HG02981 (cell line): ENCODE measurements at regions not wholly inside any gene's neighbourhood (a gene's known extent, or its start where the extent isn't known, plus 50 kb on each side); places are given as distances from the start of the nearest gene placed in this dataset.
"Not testable (repeated sequence)": the region's sequence is repeated elsewhere in the genome, so short reads cannot be mapped to it uniquely, and the experiment has no call there.

ENCODE experiments used
- ATAC-seq: cut with Tn5 transposase; IDR thresholded peaks from one replicate; pipeline ENCODE4 v1.9.1; 2021; ENCODE audit warnings: mild to moderate bottlenecking, moderate library complexity; ENCODE audit not compliant: unreplicated experiment

DNA sequence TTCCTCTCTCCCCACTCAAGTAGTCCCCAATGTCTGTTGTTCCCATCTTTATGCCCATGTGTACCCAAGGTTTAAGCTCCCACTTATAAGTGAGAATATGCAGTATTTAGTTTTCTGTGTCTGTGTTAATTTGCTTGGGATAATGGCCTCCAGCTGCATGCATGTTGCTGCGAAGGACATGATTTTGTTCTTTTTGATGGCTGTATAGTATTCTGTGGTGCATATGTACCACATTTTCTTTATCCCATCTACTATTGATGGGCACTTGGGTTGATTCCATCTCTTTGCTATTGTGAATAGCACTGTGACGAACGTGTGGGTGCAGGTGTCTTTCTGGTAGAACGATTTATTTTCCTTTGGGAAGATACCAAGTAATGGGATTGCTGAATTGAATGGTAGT, 170.2 kb upstream of the AUTS2 start:
- no peak for ATAC-seq

GRCh38 chr7:69429911-69430383, 168.3 kb upstream of the AUTS2 start:
- no peak for ATAC-seq

DNA sequence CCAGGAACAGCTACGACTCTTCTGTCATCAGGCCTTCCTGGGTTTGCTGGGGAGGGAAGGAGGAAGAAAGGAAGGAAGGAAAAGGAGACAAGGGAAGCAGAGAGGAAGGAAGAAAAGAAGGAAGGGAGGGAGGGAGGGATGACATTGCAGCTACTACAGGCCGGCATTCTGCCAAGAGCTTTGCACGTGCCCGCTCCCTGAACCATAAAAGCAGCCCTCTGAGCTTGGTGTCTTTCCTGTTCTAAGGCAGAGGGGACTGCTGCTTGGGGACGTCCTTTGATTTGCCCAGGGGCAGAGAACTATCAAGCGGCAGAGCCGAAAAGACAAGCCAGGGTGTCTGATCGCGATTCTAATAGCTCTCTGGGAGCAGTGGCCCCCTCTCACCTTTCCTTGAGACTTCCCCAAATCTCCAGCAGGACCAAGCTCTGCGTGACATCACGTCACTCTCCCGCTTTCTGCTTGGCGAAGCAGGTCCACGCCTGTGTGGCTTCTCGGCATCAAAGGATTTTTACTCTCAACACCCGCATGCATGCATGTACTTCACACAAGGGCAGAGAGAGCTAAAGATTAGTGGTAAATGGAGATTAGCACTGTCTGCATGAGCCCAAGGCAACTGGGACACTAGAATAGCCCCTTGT, 167.8 kb upstream of the AUTS2 start:
- ATAC-seq: no peak

- no peak for ATAC-seq
These were observed 166.6 kb upstream of the AUTS2 start for GRCh38 chr7:69431626-69432025.

GRCh38 chr7:69432276-69432675, 166.0 kb upstream of the AUTS2 start:
- not testable (repeated sequence) for ATAC-seq

GRCh38 chr7:69433081-69433480, 165.2 kb upstream of the AUTS2 start:
- ATAC-seq: no peak

DNA sequence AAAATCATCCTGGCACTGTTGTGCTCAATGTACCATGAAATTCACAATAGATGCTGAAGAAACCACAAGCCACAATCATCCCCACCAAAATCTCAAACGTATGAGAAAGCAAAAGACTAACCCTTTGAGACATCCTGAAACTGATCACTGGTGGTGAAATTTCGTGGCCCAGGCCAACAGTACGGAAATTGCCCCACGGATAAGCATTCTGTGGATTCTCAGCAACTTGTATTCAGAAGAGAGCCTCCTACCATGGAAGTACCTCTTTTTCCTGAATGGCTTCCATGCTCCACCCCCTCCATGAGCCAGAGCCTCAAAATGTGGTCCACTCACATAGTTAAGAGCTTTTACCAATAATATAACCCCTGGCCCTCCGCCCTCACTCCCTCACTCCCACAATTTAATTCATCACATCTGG, 163.9 kb upstream of the AUTS2 start:
- no peak for ATAC-seq

- no peak for ATAC-seq
These were observed 162.6 kb upstream of the AUTS2 start for GRCh38 chr7:69435711-69436110.

GRCh38 chr7:69436946-69437345, 161.3 kb upstream of the AUTS2 start:
- ATAC-seq: no peak

DNA sequence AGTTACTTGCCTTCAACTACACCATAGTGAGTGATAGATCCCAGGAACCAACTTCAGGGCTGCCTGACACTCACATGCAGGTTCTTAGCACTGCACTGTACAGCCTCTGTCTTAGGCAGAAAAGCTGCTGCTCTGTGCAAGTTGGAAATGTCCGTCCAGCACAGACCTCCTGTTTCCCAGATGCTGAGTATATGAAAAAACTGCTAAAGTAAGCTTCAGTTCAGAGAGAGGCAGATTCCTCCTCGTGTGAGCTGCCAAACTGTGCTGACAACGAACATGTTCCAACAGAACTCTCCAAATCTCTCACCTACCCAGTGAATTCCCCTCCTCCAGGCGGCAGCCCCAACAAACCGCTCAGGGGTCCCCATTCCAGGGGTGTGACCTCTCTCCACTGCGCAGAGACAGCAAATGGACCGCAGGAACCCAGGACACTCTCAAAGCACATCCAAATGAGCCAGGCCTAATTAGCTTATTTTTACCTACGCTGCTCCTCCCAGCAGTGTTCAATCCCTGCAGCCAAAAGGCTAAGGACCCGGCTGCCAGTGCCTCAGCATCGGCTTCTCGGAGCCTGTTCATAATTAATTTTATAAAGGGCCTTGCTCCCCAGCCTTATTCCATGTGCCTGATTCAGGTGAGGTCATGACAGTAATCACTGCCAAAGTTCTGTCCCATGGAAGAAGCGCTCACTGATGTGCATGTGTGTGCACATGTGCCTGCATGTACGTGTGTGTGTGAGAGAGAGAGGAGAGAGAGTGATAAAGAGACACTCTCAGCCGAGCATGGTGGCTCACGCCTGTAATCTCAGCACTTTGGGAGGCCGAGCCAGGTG, 159.5 kb upstream of the AUTS2 start:
- ATAC-seq: no peak

GRCh38 chr7:69439636-69440325, 158.5 kb upstream of the AUTS2 start:
- ATAC-seq: no peak

- ATAC-seq: no peak
These were observed 157.3 kb upstream of the AUTS2 start for GRCh38 chr7:69440976-69441375.

- no peak for ATAC-seq
These were observed 155.1 kb upstream of the AUTS2 start for GRCh38 chr7:69443136-69443535.

DNA sequence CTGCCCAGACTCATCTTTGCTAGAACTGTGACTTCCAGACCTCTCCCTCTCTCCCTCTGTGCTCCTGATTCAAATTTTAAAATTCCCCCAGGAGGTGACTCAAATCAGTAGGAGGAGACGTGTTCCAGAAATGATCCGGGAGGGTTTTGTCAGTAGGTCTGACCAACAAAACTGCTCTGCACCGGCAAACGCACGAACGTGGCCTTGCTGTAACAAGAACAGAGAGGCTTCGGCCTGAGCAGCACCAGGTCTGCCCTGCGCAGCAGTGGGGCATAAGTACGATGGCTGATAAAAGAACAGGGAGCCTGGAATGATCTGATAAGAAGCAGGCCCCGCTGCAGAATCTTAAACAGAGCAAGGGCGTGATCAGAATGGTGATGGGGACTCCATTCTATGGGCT, 152.7 kb upstream of the AUTS2 start:
- no peak for ATAC-seq

DNA sequence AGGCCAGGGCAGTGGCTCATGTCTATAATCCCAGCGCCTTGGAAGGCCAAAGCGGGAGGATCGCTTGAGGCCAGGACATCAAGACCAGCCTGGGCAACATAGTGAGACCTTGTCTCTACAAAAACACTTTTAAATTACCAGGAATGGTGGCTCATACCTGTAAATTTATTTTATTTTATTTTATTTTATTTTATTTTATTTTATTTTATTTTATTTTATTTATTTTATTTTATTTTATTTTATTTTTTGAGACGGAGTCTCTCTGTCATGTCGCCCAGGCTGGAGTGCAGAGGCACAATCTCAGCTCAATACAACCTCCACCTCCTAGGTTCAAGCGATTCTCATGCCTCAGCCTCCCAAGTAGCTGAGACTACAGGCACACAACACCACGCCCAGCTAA, 152.1 kb upstream of the AUTS2 start:
- not testable (repeated sequence) for ATAC-seq

DNA sequence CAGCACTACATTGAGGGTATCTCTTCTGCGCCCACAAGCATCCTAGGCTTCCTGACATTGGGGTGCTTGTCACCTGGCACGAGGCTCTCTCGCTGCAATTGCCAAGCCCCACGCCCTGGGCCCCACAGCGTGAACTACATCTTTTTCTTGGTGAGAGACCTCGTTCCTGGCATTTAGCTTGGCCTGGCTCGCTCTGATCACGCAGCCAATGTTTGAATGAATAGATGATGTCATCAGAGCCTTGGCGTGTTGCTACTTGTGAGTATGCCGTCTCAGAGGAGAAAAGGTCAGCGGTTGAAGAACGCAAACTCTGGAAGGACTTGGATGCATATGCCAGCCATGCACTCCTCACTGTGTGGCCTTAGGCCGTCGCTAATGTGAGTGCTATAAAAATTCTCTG, 150.2 kb upstream of the AUTS2 start:
- ATAC-seq: no peak

- ATAC-seq: no peak
These were observed 147.8 kb upstream of the AUTS2 start for GRCh38 chr7:69450456-69450855.

DNA sequence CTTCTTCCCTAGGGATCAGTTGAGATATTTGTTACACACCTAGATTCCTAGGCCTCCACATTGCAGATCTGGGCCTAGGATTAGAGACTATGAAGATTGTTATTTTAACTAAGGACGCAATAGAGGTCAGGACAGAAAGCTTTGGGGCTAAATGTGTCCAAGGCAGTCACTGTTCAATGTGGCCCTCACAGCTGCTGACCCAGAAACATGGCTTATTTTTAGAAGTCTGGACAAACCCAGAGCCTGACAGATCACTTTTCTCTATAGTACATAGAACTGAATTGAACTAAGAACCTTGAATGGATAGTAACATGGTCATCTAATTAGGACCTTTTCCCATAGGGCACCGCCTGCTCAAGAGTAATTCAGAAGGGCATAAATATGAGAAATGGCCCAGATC, 146.6 kb upstream of the AUTS2 start:
- no peak for ATAC-seq

- ATAC-seq: no peak
These were observed 145.5 kb upstream of the AUTS2 start for GRCh38 chr7:69452797-69453196.

DNA sequence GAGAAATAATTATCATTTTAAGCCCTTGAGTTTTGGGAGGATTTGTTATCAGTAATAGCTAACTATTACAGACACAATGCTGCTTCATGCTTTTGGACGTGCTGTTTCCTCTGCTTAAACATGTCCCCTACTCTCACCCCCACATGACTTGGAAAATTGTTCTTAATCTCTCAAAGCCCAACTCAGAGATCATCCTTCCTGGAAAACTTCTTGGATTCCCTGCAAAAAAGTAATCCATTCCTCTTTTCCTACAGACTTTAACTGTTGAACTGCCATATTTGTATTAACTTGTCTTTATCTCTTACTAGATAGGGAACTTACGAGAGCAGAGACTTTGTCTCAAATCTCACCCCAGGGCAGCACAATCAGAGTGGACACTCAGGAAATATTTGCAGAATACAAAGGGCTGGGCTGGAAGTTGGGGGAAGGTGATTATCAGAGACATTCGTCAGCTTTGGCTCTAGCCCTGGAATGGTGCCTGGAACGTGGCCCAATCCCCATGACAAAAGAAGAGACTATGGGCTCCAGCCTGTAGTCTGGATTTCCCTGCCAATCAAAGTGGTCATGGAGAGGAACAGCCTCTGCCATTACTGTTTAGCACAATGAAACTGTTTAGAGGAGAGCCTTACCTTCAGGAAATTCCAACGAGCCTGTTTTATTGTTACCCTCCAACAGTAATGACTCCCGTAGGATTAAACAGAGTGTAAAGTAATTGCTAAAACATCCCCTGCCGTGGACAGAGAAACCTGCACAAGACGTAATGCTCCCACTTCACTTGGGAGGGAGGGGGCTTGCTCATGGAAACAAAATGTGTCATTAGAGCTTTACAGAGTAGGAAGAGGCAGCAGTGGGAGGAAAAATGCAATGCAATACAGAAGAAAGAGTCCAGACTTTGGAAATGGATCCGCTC, 140.4 kb upstream of the AUTS2 start:
- no peak for ATAC-seq

DNA sequence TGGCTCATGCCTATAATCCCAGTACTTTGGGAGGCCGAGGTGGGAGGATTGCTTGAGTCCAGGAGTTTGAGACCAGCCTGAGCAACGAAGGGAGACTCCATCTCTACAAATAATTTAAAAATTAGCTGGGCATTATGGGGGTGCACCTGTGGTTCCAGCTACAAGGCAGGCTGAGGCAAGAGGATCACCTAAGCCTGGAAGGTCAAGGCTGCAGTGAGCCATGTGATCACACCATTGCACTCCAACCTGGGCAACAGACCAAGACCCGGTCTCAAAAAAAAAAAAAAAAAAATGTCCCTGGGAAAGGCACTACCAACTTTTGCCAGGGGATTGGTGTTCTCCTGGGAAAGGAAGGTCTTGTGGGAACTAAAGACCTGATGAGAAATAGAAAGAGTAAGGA, 134.2 kb upstream of the AUTS2 start:
- ATAC-seq: no peak
